ENCODE measurements at regions not wholly inside any gene's neighbourhood (a gene's known extent, or its start where the extent isn't known, plus 50 kb on each side); places are given as distances from the start of the nearest gene placed in this dataset.

GRCh38 chr15:55126111-55126510 is 70.6 kb downstream of the RSL24D1 start:
- Mint-ChIP-seq H3K27me3 (peaks cover 9% of the 10 kb centered on the region), H3K4me3 (no peak overlapping the region), H3K27ac (no peak overlapping the region), H3K4me1 (no peaks in the 10 kb centered on the region), H3K9me3 (ENCODE audit: low read depth) (no peaks in the 10 kb centered on the region), H3K36me3 (ENCODE audit: low read depth) (no peaks in the 10 kb centered on the region)
- intact Hi-C loops (cut with DNase I, micrococcal nuclease) = no loop called here
- DNase-seq (no peak), ATAC-seq (no peak)
- POLR2A ChIA-PET = no interaction called here
- CTCF ChIA-PET = no interaction called here

- H3K36me3 Mint-ChIP-seq (ENCODE audit: low read depth) = no peaks in the 10 kb centered on the region
- intact Hi-C loops (cut with DNase I, micrococcal nuclease) = no loop called here
- no peak overlapping the region for H3K4me3 Mint-ChIP-seq
- H3K27me3 Mint-ChIP-seq = peaks cover 4% of the 10 kb centered on the region
- ChIA-PET POLR2A (no interaction called here), CTCF (no interaction called here)
- no peaks in the 10 kb centered on the region for H3K9me3 Mint-ChIP-seq (ENCODE audit: low read depth)
- no peak overlapping the region for H3K27ac Mint-ChIP-seq
- no peaks in the 10 kb centered on the region for H3K4me1 Mint-ChIP-seq
- DNase-seq = no peak
- no peak for ATAC-seq
These were observed 72.1 kb downstream of the RSL24D1 start for GRCh38 chr15:55124616-55125015.

GRCh38 chr15:55118344-55118870 is 78.3 kb downstream of the RSL24D1 start:
- CTCF ChIA-PET = interaction anchor here (1.3 kb wide), 1 partner anchor 9 kb away, joined by 3 read pairs; no protein-coding TSS in a partner anchor
- intact Hi-C loops (cut with DNase I, micrococcal nuclease) = no loop called here
- Mint-ChIP-seq H3K9me3 (ENCODE audit: low read depth) (no peaks in the 10 kb centered on the region), H3K4me3 (no peak overlapping the region), H3K4me1 (no peaks in the 10 kb centered on the region), H3K27me3 (no peaks in the 10 kb centered on the region), H3K27ac (no peak overlapping the region), H3K36me3 (ENCODE audit: low read depth) (no peaks in the 10 kb centered on the region)
- ATAC-seq (no peak), DNase-seq (no peak)
- POLR2A ChIA-PET = interaction anchor here (0.5 kb wide), 1 partner anchor 205 kb away, joined by 3 read pairs; no protein-coding TSS in a partner anchor

GRCh38 chr15:55116636-55117035 is 80.1 kb downstream of the RSL24D1 start:
- intact Hi-C loops (cut with DNase I, micrococcal nuclease) = no loop called here
- ATAC-seq = no peak
- no peak for DNase-seq
- no peaks in the 10 kb centered on the region for H3K27me3 Mint-ChIP-seq
- H3K9me3 Mint-ChIP-seq (ENCODE audit: low read depth) = no peaks in the 10 kb centered on the region
- no peak overlapping the region for H3K27ac Mint-ChIP-seq
- POLR2A ChIA-PET = no interaction called here
- no peaks in the 10 kb centered on the region for H3K36me3 Mint-ChIP-seq (ENCODE audit: low read depth)
- H3K4me1 Mint-ChIP-seq = no peaks in the 10 kb centered on the region
- no peak overlapping the region for H3K4me3 Mint-ChIP-seq
- CTCF ChIA-PET = interaction anchor here (0.6 kb wide), 1 partner anchor 9 kb away, joined by 3 read pairs; no protein-coding TSS in a partner anchor

GRCh38 chr15:55113736-55114135 is 83.0 kb downstream of the RSL24D1 start:
- Mint-ChIP-seq H3K36me3 (ENCODE audit: low read depth) (no peaks in the 10 kb centered on the region), H3K27me3 (no peaks in the 10 kb centered on the region), H3K4me3 (no peak overlapping the region), H3K9me3 (ENCODE audit: low read depth) (no peaks in the 10 kb centered on the region), H3K4me1 (no peaks in the 10 kb centered on the region), H3K27ac (no peak overlapping the region)
- ChIA-PET CTCF (no interaction called here), POLR2A (no interaction called here)
- intact Hi-C loops (cut with DNase I, micrococcal nuclease) = no loop called here
- no peak for ATAC-seq
- DNase-seq = no peak

GRCh38 chr15:55112706-55113105 is 84.0 kb downstream of the RSL24D1 start:
- CTCF ChIA-PET = no interaction called here
- H3K27me3 Mint-ChIP-seq = no peaks in the 10 kb centered on the region
- DNase-seq = no peak
- no peaks in the 10 kb centered on the region for H3K4me1 Mint-ChIP-seq
- no peaks in the 10 kb centered on the region for H3K36me3 Mint-ChIP-seq (ENCODE audit: low read depth)
- POLR2A ChIA-PET = no interaction called here
- intact Hi-C loops (cut with DNase I, micrococcal nuclease) = no loop called here
- H3K27ac Mint-ChIP-seq = no peak overlapping the region
- H3K9me3 Mint-ChIP-seq (ENCODE audit: low read depth) = no peaks in the 10 kb centered on the region
- H3K4me3 Mint-ChIP-seq = no peak overlapping the region
- no peak for ATAC-seq

- ChIA-PET POLR2A (no interaction called here), CTCF (interaction anchor here (0.6 kb wide), 1 partner anchor 1153 kb away, joined by 3 read pairs; no protein-coding TSS in a partner anchor)
- H3K4me3 Mint-ChIP-seq = no peak overlapping the region
- H3K9me3 Mint-ChIP-seq (ENCODE audit: low read depth) = no peaks in the 10 kb centered on the region
- no peaks in the 10 kb centered on the region for H3K36me3 Mint-ChIP-seq (ENCODE audit: low read depth)
- H3K27me3 Mint-ChIP-seq = no peaks in the 10 kb centered on the region
- no peaks in the 10 kb centered on the region for H3K4me1 Mint-ChIP-seq
- DNase-seq (no peak), ATAC-seq (no peak)
- H3K27ac Mint-ChIP-seq = no peak overlapping the region
- intact Hi-C loops (cut with DNase I, micrococcal nuclease) = no loop called here
These were observed 86.3 kb downstream of the RSL24D1 start for GRCh38 chr15:55110446-55110845.

GRCh38 chr15:55108858-55109518 is 87.8 kb downstream of the RSL24D1 start:
- no peaks in the 10 kb centered on the region for H3K36me3 Mint-ChIP-seq (ENCODE audit: low read depth)
- intact Hi-C loops (cut with DNase I, micrococcal nuclease) = loop anchor here in 1 of 2 experiments (2.0 to 10.0 kb wide), 3 partner anchors 514 to 1147 kb away; no protein-coding TSS in a partner anchor
- H3K27me3 Mint-ChIP-seq = no peaks in the 10 kb centered on the region
- ChIA-PET POLR2A (no interaction called here), CTCF (interaction anchor here (0.6 to 2.1 kb wide), 13 partner anchors 9 to 1473 kb away, joined by 3 to 4 read pairs (median 3); no protein-coding TSS in a partner anchor)
- no peak overlapping the region for H3K4me3 Mint-ChIP-seq
- H3K9me3 Mint-ChIP-seq (ENCODE audit: low read depth) = no peaks in the 10 kb centered on the region
- H3K4me1 Mint-ChIP-seq = no peaks in the 10 kb centered on the region
- DNase-seq (peak; percentile 78), ATAC-seq (peak; percentile 36)
- H3K27ac Mint-ChIP-seq = no peak overlapping the region

GRCh38 chr15:55108448-55108847 is 88.3 kb downstream of the RSL24D1 start:
- POLR2A ChIA-PET = no interaction called here
- Mint-ChIP-seq H3K27ac (no peak overlapping the region), H3K9me3 (ENCODE audit: low read depth) (no peaks in the 10 kb centered on the region), H3K36me3 (ENCODE audit: low read depth) (no peaks in the 10 kb centered on the region), H3K4me1 (no peaks in the 10 kb centered on the region), H3K4me3 (no peak overlapping the region), H3K27me3 (peaks cover 4% of the 10 kb centered on the region)
- ATAC-seq = no peak
- intact Hi-C loops (cut with DNase I, micrococcal nuclease) = loop anchor here in 1 of 2 experiments (2.0 to 10.0 kb wide), 3 partner anchors 514 to 1146 kb away; no protein-coding TSS in a partner anchor
- no peak for DNase-seq
- CTCF ChIA-PET = interaction anchor here (0.6 to 2.1 kb wide), 12 partner anchors 10 to 1472 kb away, joined by 3 to 4 read pairs (median 3); no protein-coding TSS in a partner anchor

GRCh38 chr15:55106155-55106554 is 90.6 kb downstream of the RSL24D1 start:
- ChIA-PET CTCF (no interaction called here), POLR2A (no interaction called here)
- H3K27me3 Mint-ChIP-seq = peaks cover 7% of the 10 kb centered on the region
- DNase-seq = no peak
- ATAC-seq = no peak
- H3K4me1 Mint-ChIP-seq = no peaks in the 10 kb centered on the region
- no peaks in the 10 kb centered on the region for H3K9me3 Mint-ChIP-seq (ENCODE audit: low read depth)
- intact Hi-C loops (cut with DNase I, micrococcal nuclease) = loop anchor here in 1 of 2 experiments (5.0 to 10.0 kb wide), 2 partner anchors 511 to 1144 kb away; no protein-coding TSS in a partner anchor
- H3K4me3 Mint-ChIP-seq = no peak overlapping the region
- no peak overlapping the region for H3K27ac Mint-ChIP-seq
- no peaks in the 10 kb centered on the region for H3K36me3 Mint-ChIP-seq (ENCODE audit: low read depth)

GRCh38 chr15:55094136-55094535 is 102.6 kb downstream of the RSL24D1 start:
- no peak for ATAC-seq
- Mint-ChIP-seq H3K4me3 (no peak overlapping the region), H3K9me3 (ENCODE audit: low read depth) (peaks cover 2% of the 10 kb centered on the region), H3K27me3 (peaks cover 8% of the 10 kb centered on the region), H3K4me1 (no peaks in the 10 kb centered on the region), H3K27ac (no peak overlapping the region), H3K36me3 (ENCODE audit: low read depth) (no peaks in the 10 kb centered on the region)
- intact Hi-C loops (cut with DNase I, micrococcal nuclease) = no loop called here
- ChIA-PET CTCF (no interaction called here), POLR2A (no interaction called here)
- no peak for DNase-seq

- ATAC-seq (no peak), DNase-seq (no peak)
- H3K27me3 Mint-ChIP-seq = peaks cover 9% of the 10 kb centered on the region
- intact Hi-C loops (cut with DNase I, micrococcal nuclease) = no loop called here
- H3K9me3 Mint-ChIP-seq (ENCODE audit: low read depth) = peaks cover 4% of the 10 kb centered on the region
- ChIA-PET POLR2A (interaction anchor here (0.5 kb wide), 1 partner anchor 128 kb away, joined by 3 read pairs; no protein-coding TSS in a partner anchor), CTCF (no interaction called here)
- H3K27ac Mint-ChIP-seq = no peak overlapping the region
- no peaks in the 10 kb centered on the region for H3K4me1 Mint-ChIP-seq
- H3K36me3 Mint-ChIP-seq (ENCODE audit: low read depth) = no peaks in the 10 kb centered on the region
- H3K4me3 Mint-ChIP-seq = no peak overlapping the region
These were observed 108.5 kb downstream of the RSL24D1 start for GRCh38 chr15:55088207-55088606.

All from activated CD4-positive, alpha-beta T cell treated with anti-CD3 and anti-CD28 coated beads for 36 hours (primary cell).